IMR-90 (cell line): ENCODE measurements at regions not wholly inside any gene's neighbourhood (a gene's known extent, or its start where the extent isn't known, plus 50 kb on each side); places are given as distances from the start of the nearest gene placed in this dataset.
"Not testable (repeated sequence)": the region's sequence is repeated elsewhere in the genome, so short reads cannot be mapped to it uniquely, and the experiment has no call there.

Experiments used
- CHD1 ChIP-seq: IDR thresholded peaks from 2 replicates; pipeline ENCODE4 v1.6.1; 2012; ENCODE audit warnings: low read depth, low read length, improper control_type of control experiment
- CTCF ChIP-seq: conservative IDR thresholded peaks from 2 replicates; pipeline ENCODE4 v1.5.1; 2012; ENCODE audit warnings: mild to moderate bottlenecking, low read depth, low read length, improper control_type of control experiment
- FOS ChIP-seq: fragments of 150-350 bp; IDR thresholded peaks from 2 replicates; pipeline ENCODE4 v1.6.1; 2016; ENCODE audit warnings: low read depth, low read length
- MAFK ChIP-seq: IDR thresholded peaks from 2 replicates; pipeline ENCODE4 v1.6.1; 2012; ENCODE audit warnings: low read depth, low read length, improper control_type of control experiment
- MAZ ChIP-seq: IDR thresholded peaks from 2 replicates; pipeline ENCODE4 v1.6.1; 2012; ENCODE audit warnings: low read depth, mild to moderate bottlenecking, low read length, improper control_type of control experiment, moderate library complexity, borderline replicate concordance
- NFE2L2 ChIP-seq: fragments of 150-350 bp; IDR thresholded peaks from 2 replicates; pipeline ENCODE4 v1.6.1; 2016; ENCODE audit warnings: low read depth, mild to moderate bottlenecking, low read length
- POLR2A ChIP-seq: IDR thresholded peaks from 2 replicates; pipeline ENCODE4 v1.6.1; 2012; ENCODE audit warnings: mild to moderate bottlenecking, low read depth, low read length
- RAD21 ChIP-seq: IDR thresholded peaks from 2 replicates; pipeline ENCODE4 v1.6.1; 2012; ENCODE audit warnings: low read length, improper control_type of control experiment
- RCOR1 ChIP-seq: IDR thresholded peaks from 2 replicates; pipeline ENCODE4 v1.6.1; 2012; ENCODE audit warnings: mild to moderate bottlenecking, low read length, improper control_type of control experiment; ENCODE audit not compliant: insufficient replicate concordance
- RFX5 ChIP-seq: IDR thresholded peaks from 2 replicates; pipeline ENCODE4 v1.8.0; 2012; ENCODE audit warnings: low read depth, mild to moderate bottlenecking, low read length, moderate library complexity

- not testable (repeated sequence) for TF ChIP-seq CTCF, RCOR1, POLR2A, FOS, CHD1, RFX5, MAZ, RAD21, NFE2L2, MAFK
Observed at GRCh38 chr15:58323321-58323720, 108.5 kb upstream of the LIPC start.
